Duodenal mucosa (tissue), 2 donors: ENCODE measurements at regions not wholly inside any gene's neighbourhood (a gene's known extent, or its start where the extent isn't known, plus 50 kb on each side); places are given as distances from the start of the nearest gene placed in this dataset.

Experiments used
- H3K27ac ChIP-seq: one replicate; pipeline ENCODE4 v1.7.0; 2013; ENCODE audit warnings: low read depth, low read length
- H3K27me3 ChIP-seq, 2 donors: one replicate each; pipeline ENCODE4 v1.7.0; 2013; ENCODE audit warnings: low read length in 2 of 2, control low read depth in 1 of 2; ENCODE audit not compliant: insufficient read depth in 2 of 2, control insufficient read depth in 1 of 2
- H3K36me3 ChIP-seq, 2 donors: one replicate each; pipeline ENCODE4 v1.7.0; 2013; ENCODE audit warnings: low read length in 2 of 2, control low read depth in 1 of 2; ENCODE audit not compliant: insufficient read depth in 2 of 2, control insufficient read depth in 1 of 2
- H3K4me1 ChIP-seq, 2 donors: one replicate each; pipeline ENCODE4 v1.7.0; 2013; ENCODE audit warnings: low read length in 2 of 2, control low read depth in 1 of 2; ENCODE audit not compliant: insufficient read depth in 2 of 2, control insufficient read depth in 1 of 2
- H3K4me3 ChIP-seq, 2 donors: one replicate each; pipeline ENCODE4 v1.7.0; 2013; ENCODE audit warnings: low read length in 2 of 2, low read depth in 1 of 2
- H3K9ac ChIP-seq, 2 donors: one replicate each; pipeline ENCODE4 v1.7.0; 2013; ENCODE audit warnings: low read length in 2 of 2, low read depth in 1 of 2
- H3K9me3 ChIP-seq, 2 donors: one replicate each; pipeline ENCODE4 v1.7.0; 2013; ENCODE audit warnings: low read length in 2 of 2, control low read depth in 1 of 2; ENCODE audit not compliant: control insufficient read depth in 1 of 2

GRCh38 chr2:18791172-18791797 lies 201.9 kb upstream of the NT5C1B start:
- Histone ChIP-seq H3K9ac (no peak overlapping the region), H3K4me1 (no peaks in the 10 kb centered on the region), H3K36me3 (no peaks in the 10 kb centered on the region), H3K27me3 (no peaks in the 10 kb centered on the region), H3K9me3 (no peaks in the 10 kb centered on the region), H3K27ac (no peak overlapping the region), H3K4me3 (no peak overlapping the region)

DNA sequence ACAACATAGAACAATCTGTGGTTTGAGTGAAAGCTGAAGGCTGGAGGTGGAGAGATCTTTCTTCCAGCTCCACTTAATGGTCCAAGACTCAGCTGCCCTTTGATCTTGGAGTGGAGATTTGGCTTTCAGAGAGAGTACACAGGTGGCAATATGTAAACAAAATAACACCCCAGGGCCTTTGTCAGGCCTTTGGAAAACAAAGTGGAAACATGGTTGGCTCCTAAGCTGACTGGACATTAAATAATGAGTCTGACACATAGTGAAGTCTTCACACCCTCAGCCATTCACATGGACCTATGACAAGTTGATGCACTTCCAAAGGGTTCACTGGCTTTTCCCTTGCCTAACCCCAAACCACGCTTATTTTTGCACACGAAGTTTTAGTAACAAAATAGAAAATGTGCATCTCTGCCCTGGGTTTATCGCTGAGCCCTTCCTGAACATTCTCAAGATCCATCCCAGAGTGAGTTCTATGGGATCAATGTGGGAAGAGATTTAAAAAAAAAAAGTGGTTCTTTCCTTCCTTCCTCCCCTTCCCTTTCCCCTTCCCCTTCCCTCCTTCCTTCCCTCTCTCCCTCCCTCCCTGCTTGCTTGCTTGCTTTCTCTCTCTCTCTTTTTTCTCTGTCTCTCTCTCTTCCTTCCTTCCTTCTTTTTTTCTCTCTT lies 201.3 kb upstream of the NT5C1B start:
- Histone ChIP-seq H3K9me3 (no peaks in the 10 kb centered on the region), H3K27me3 (no peaks in the 10 kb centered on the region), H3K9ac (no peak overlapping the region), H3K27ac (no peak overlapping the region), H3K4me1 (no peaks in the 10 kb centered on the region), H3K36me3 (no peaks in the 10 kb centered on the region), H3K4me3 (no peak overlapping the region)

DNA sequence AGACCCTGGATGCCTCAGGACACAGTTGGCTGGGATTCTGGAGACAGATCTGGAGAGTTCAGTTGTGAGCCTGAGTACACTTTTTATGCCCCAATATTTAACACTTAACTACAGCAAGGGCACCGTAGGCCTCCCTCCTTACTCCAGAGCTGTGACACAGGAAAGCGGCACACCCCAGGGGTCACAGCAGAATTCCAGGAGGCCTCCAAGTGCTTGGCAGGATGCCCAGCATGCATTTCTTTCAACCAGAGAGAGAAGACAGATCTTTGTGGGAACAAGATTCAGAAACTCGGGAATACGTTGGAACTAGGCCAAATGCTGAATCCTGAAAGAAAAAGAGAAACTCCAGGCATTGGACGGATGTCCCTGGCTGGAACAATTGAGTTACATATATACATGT lies 199.2 kb upstream of the NT5C1B start:
- Histone ChIP-seq H3K36me3 (no peaks in the 10 kb centered on the region), H3K27ac (no peak overlapping the region), H3K4me1 (no peaks in the 10 kb centered on the region), H3K9ac (no peak overlapping the region), H3K27me3 (no peaks in the 10 kb centered on the region), H3K9me3 (no peaks in the 10 kb centered on the region), H3K4me3 (no peak overlapping the region)

- no peak overlapping the region for H3K4me3 ChIP-seq
- no peak overlapping the region for H3K27ac ChIP-seq
- no peaks in the 10 kb centered on the region for H3K9me3 ChIP-seq
- H3K36me3 ChIP-seq: no peaks in the 10 kb centered on the region
- H3K4me1 ChIP-seq: no peaks in the 10 kb centered on the region
- H3K27me3 ChIP-seq: no peaks in the 10 kb centered on the region
- no peak overlapping the region for H3K9ac ChIP-seq
Measured at GRCh38 chr2:18787726-18788125, 198.4 kb upstream of the NT5C1B start.

DNA sequence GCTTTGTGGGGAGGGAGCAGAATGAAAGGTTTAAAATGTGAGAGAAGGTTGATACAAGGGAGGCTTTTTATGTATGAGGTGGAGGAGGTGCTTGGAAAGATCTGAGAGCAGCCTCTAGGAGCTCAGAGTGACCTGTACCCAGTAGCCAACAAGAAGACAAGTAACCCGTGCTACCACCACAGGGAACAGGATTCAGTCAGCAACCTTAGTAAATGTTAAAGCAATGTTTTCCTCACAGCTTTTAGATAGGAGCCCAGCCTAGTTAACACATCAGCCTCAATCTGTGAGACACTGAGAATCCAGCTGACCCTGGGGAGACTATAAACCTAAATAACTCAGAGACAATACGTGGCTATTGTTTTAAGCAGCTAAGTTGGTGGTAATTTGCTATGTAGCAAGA lies 194.9 kb upstream of the NT5C1B start:
- Histone ChIP-seq H3K4me3 (no peak overlapping the region), H3K36me3 (no peaks in the 10 kb centered on the region), H3K27ac (no peak overlapping the region), H3K4me1 (no peaks in the 10 kb centered on the region), H3K9me3 (no peaks in the 10 kb centered on the region), H3K27me3 (no peaks in the 10 kb centered on the region), H3K9ac (no peak overlapping the region)

GRCh38 chr2:18781541-18782280 lies 192.3 kb upstream of the NT5C1B start:
- Histone ChIP-seq H3K27me3 (no peaks in the 10 kb centered on the region), H3K4me3 (no peak overlapping the region), H3K9ac (no peak overlapping the region), H3K9me3 (no peaks in the 10 kb centered on the region), H3K27ac (no peak overlapping the region), H3K36me3 (no peaks in the 10 kb centered on the region), H3K4me1 (no peaks in the 10 kb centered on the region)

- Histone ChIP-seq H3K27me3 (no peaks in the 10 kb centered on the region), H3K36me3 (no peaks in the 10 kb centered on the region), H3K4me3 (no peak overlapping the region), H3K9me3 (no peaks in the 10 kb centered on the region), H3K27ac (no peak overlapping the region), H3K9ac (no peak overlapping the region), H3K4me1 (no peaks in the 10 kb centered on the region)
Measured at GRCh38 chr2:18777250-18777812, 188.0 kb upstream of the NT5C1B start.

DNA sequence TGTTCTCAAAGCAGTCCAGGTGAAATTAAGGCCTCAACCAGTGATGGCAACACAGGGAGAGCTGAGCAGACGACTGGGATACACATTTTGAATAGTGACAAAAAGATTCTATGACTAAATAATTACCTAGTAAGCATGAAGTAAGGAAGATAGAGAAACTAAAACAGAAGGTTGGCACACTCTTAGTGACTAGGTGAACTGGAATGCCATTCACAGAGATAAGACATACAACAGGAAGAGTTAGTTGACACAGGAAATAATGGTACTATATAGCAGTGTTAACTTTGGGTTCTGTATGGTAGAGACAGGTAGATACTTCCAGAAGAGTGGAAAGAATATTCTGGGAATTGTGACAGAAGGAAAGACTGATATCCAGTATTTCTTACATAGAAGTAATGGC lies 181.8 kb upstream of the NT5C1B start:
- Histone ChIP-seq H3K4me1 (no peaks in the 10 kb centered on the region), H3K27ac (no peak overlapping the region), H3K4me3 (no peak overlapping the region), H3K36me3 (no peaks in the 10 kb centered on the region), H3K9ac (no peak overlapping the region), H3K27me3 (no peaks in the 10 kb centered on the region), H3K9me3 (no peaks in the 10 kb centered on the region)

- Histone ChIP-seq H3K9ac (no peak overlapping the region), H3K4me3 (no peak overlapping the region), H3K4me1 (no peaks in the 10 kb centered on the region), H3K9me3 (no peaks in the 10 kb centered on the region), H3K27ac (no peak overlapping the region), H3K36me3 (no peaks in the 10 kb centered on the region), H3K27me3 (no peaks in the 10 kb centered on the region)
Measured at GRCh38 chr2:18763338-18763737, 174.0 kb upstream of the NT5C1B start.

DNA sequence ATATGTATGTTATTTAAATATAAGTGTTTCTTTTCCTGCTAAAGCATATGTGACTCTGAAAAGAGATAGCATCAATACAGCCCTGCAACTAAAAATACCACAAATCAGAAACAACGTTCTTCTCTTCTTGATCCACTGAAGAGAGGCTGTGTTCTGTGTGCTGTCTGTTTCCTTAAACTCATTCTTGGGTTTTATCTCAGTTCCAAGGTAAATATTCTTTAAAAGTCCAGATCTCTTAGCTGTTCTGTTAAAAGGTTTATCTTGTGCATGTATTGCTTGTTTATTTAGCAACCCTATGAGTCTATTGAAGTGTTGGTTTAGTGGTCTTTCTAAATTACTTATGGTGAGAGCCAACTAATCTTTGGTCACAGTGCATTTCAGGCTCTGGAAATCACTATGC lies 173.3 kb upstream of the NT5C1B start:
- Histone ChIP-seq H3K36me3 (no peaks in the 10 kb centered on the region), H3K4me1 (no peaks in the 10 kb centered on the region), H3K9ac (no peak overlapping the region), H3K9me3 (no peaks in the 10 kb centered on the region), H3K4me3 (no peak overlapping the region), H3K27ac (no peak overlapping the region), H3K27me3 (no peaks in the 10 kb centered on the region)
